NB4 (cell line): ENCODE measurements at regions not wholly inside any gene's neighbourhood (a gene's known extent, or its start where the extent isn't known, plus 50 kb on each side); places are given as distances from the start of the nearest gene placed in this dataset.

Experiments
- MYC ChIP-seq: IDR thresholded peaks from 2 replicates; pipeline ENCODE4 v1.6.1; 2011; ENCODE audit warnings: low read depth, low read length
- POLR2A ChIP-seq: IDR thresholded peaks from 2 replicates; pipeline ENCODE4 v1.6.1; 2011; ENCODE audit warnings: mild to moderate bottlenecking; ENCODE audit not compliant: insufficient read length; ENCODE audit errors: extremely low read depth
- TF ChIP-seq, protein P1 (sequence below): IDR thresholded peaks from 2 replicates; pipeline ENCODE4 v1.6.1; 2011; ENCODE audit warnings: low read depth, low read length
- TF ChIP-seq, protein P2 (sequence below): IDR thresholded peaks from one replicate; pipeline ENCODE4 v1.5.1; 2012; ENCODE audit warnings: low read depth, low read length

DNA sequence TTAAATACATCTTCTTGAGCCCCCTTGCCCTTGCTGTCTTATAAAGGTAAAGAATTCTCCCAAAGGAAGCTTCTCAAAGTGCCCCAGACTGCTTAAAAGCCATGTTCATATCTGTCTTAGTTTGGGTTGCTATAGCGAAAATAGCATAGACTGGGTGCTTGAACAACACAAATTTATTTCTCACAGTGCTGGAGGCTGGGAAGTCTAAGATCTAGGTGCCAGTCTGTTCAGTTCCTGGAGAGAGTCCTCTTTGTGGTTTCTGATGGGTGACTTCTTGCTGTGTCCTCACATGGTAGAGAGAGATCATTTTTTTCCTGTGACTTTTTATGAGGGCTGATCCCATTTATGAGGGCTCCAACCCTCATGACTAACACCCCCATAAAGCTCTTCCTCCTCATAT, 486.7 kb upstream of the ADAMTS16 start:
- TF ChIP-seq, protein P1, sequence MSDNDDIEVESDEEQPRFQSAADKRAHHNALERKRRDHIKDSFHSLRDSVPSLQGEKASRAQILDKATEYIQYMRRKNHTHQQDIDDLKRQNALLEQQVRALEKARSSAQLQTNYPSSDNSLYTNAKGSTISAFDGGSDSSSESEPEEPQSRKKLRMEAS, result no peak
- TF ChIP-seq, protein P2, sequence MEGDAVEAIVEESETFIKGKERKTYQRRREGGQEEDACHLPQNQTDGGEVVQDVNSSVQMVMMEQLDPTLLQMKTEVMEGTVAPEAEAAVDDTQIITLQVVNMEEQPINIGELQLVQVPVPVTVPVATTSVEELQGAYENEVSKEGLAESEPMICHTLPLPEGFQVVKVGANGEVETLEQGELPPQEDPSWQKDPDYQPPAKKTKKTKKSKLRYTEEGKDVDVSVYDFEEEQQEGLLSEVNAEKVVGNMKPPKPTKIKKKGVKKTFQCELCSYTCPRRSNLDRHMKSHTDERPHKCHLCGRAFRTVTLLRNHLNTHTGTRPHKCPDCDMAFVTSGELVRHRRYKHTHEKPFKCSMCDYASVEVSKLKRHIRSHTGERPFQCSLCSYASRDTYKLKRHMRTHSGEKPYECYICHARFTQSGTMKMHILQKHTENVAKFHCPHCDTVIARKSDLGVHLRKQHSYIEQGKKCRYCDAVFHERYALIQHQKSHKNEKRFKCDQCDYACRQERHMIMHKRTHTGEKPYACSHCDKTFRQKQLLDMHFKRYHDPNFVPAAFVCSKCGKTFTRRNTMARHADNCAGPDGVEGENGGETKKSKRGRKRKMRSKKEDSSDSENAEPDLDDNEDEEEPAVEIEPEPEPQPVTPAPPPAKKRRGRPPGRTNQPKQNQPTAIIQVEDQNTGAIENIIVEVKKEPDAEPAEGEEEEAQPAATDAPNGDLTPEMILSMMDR, result no peak
- TF ChIP-seq POLR2A (no peak), MYC (no peak)
